ENCODE measurements at regions not wholly inside any gene's neighbourhood (a gene's known extent, or its start where the extent isn't known, plus 50 kb on each side); places are given as distances from the start of the nearest gene placed in this dataset.

GRCh38 chr5:2024986-2025721, 142.4 kb upstream of the IRX4 start:
- H3K9me3 ChIP-seq (ENCODE audit: low read length): peaks cover 3% of the 10 kb centered on the region
- no peaks in the 10 kb centered on the region for H3K9me2 ChIP-seq (ENCODE audit: insufficient read depth, low read length)
- H3K79me2 ChIP-seq (replicated peaks; ENCODE audit: insufficient read depth, low read length): no peaks in the 10 kb centered on the region
- H3K27me3 ChIP-seq (ENCODE audit: insufficient read depth, low read depth, low read length): no peaks in the 10 kb centered on the region
- no peak overlapping the region for H3K9ac ChIP-seq (ENCODE audit: low read length)
- H3K4me3 ChIP-seq (ENCODE audit: low read length): no peak overlapping the region
- H3K36me3 ChIP-seq (ENCODE audit: insufficient read depth, low read length): no peaks in the 10 kb centered on the region
- no peak overlapping the region for H3K27ac ChIP-seq (ENCODE audit: low read length)
- H3F3A ChIP-seq (ENCODE audit: insufficient read depth, low read length, poor library complexity, severe bottlenecking): no peaks in the 10 kb centered on the region
- no peak overlapping the region for H3K4me2 ChIP-seq (ENCODE audit: low read length)
- TF ChIP-seq TAF1 (IDR thresholded peaks at IDR 0.05; ENCODE audit: low read depth): no peak
- H2AFZ ChIP-seq (ENCODE audit: low read depth, low read length): no peak overlapping the region
- H4K20me1 ChIP-seq (ENCODE audit: insufficient read depth): no peaks in the 10 kb centered on the region

GRCh38 chr5:2023196-2023595, 140.5 kb upstream of the IRX4 start:
- no peak overlapping the region for H3K4me3 ChIP-seq (ENCODE audit: low read length)
- H2AFZ ChIP-seq (ENCODE audit: low read depth, low read length): no peak overlapping the region
- H3K27ac ChIP-seq (ENCODE audit: low read length): no peak overlapping the region
- H4K20me1 ChIP-seq (ENCODE audit: insufficient read depth): no peaks in the 10 kb centered on the region
- H3K9me2 ChIP-seq (ENCODE audit: insufficient read depth, low read length): no peaks in the 10 kb centered on the region
- no peaks in the 10 kb centered on the region for H3F3A ChIP-seq (ENCODE audit: insufficient read depth, low read length, poor library complexity, severe bottlenecking)
- H3K79me2 ChIP-seq (replicated peaks; ENCODE audit: insufficient read depth, low read length): no peaks in the 10 kb centered on the region
- peaks cover 3% of the 10 kb centered on the region for H3K9me3 ChIP-seq (ENCODE audit: low read length)
- H3K27me3 ChIP-seq (ENCODE audit: insufficient read depth, low read depth, low read length): no peaks in the 10 kb centered on the region
- H3K4me2 ChIP-seq (ENCODE audit: low read length): no peak overlapping the region
- TF ChIP-seq EZH2 (IDR thresholded peaks at IDR 0.05; ENCODE audit: borderline replicate concordance, insufficient read depth, low read length, poor library complexity, severe bottlenecking) (no peak), CTCF (IDR thresholded peaks at IDR 0.05; ENCODE audit: poor library complexity, severe bottlenecking) (no peak), RAD21 (conservative IDR thresholded peaks at IDR 0.05) (no peak), EP300 (conservative IDR thresholded peaks at IDR 0.05; ENCODE audit: poor library complexity, severe bottlenecking) (no peak), REST (IDR thresholded peaks at IDR 0.05; ENCODE audit: borderline replicate concordance) (no peak)
- no peak overlapping the region for H3K9ac ChIP-seq (ENCODE audit: low read length)
- no peaks in the 10 kb centered on the region for H3K36me3 ChIP-seq (ENCODE audit: insufficient read depth, low read length)

- Histone ChIP-seq H4K20me1 (ENCODE audit: insufficient read depth) (no peaks in the 10 kb centered on the region), H3K36me3 (ENCODE audit: insufficient read depth, low read length) (no peaks in the 10 kb centered on the region), H3K9ac (ENCODE audit: low read length) (no peak overlapping the region), H3K4me3 (ENCODE audit: low read length) (no peak overlapping the region), H3K27me3 (ENCODE audit: insufficient read depth, low read depth, low read length) (no peaks in the 10 kb centered on the region), H3K27ac (ENCODE audit: low read length) (no peak overlapping the region), H3K4me2 (ENCODE audit: low read length) (no peak overlapping the region), H2AFZ (ENCODE audit: low read depth, low read length) (no peak overlapping the region), H3K9me2 (ENCODE audit: insufficient read depth, low read length) (no peaks in the 10 kb centered on the region), H3F3A (ENCODE audit: insufficient read depth, low read length, poor library complexity, severe bottlenecking) (no peaks in the 10 kb centered on the region), H3K79me2 (replicated peaks; ENCODE audit: insufficient read depth, low read length) (no peaks in the 10 kb centered on the region), H3K9me3 (ENCODE audit: low read length) (peaks cover 3% of the 10 kb centered on the region)
- TF ChIP-seq REST (IDR thresholded peaks at IDR 0.05; ENCODE audit: borderline replicate concordance) (no peak), TAF1 (IDR thresholded peaks at IDR 0.05; ENCODE audit: low read depth) (no peak), RAD21 (conservative IDR thresholded peaks at IDR 0.05) (no peak), MXI1 (conservative IDR thresholded peaks at IDR 0.05; ENCODE audit: poor library complexity, severe bottlenecking) (no peak), SMC3 (conservative IDR thresholded peaks at IDR 0.05; ENCODE audit: poor library complexity) (no peak), EZH2 (IDR thresholded peaks at IDR 0.05; ENCODE audit: borderline replicate concordance, insufficient read depth, low read length, poor library complexity, severe bottlenecking) (no peak), EP300 (conservative IDR thresholded peaks at IDR 0.05; ENCODE audit: poor library complexity, severe bottlenecking) (no peak), CTCF (IDR thresholded peaks at IDR 0.05; ENCODE audit: poor library complexity, severe bottlenecking) (no peak), POLR2AphosphoS5 (IDR thresholded peaks at IDR 0.05) (no peak)
These were observed 139.7 kb upstream of the IRX4 start for GRCh38 chr5:2022436-2022835.

All from neural cell (in vitro differentiated cells).